GM18508 (cell line): ENCODE measurements at regions not wholly inside any gene's neighbourhood (a gene's known extent, or its start where the extent isn't known, plus 50 kb on each side); places are given as distances from the start of the nearest gene placed in this dataset.
"Not testable (repeated sequence)": the region's sequence is repeated elsewhere in the genome, so short reads cannot be mapped to it uniquely, and the experiment has no call there.

Source experiments
- ATAC-seq: cut with Tn5 transposase; IDR thresholded peaks from one replicate; pipeline ENCODE4 v1.9.1; 2021; ENCODE audit warnings: moderate number of reproducible peaks; ENCODE audit not compliant: insufficient read depth, unreplicated experiment

DNA sequence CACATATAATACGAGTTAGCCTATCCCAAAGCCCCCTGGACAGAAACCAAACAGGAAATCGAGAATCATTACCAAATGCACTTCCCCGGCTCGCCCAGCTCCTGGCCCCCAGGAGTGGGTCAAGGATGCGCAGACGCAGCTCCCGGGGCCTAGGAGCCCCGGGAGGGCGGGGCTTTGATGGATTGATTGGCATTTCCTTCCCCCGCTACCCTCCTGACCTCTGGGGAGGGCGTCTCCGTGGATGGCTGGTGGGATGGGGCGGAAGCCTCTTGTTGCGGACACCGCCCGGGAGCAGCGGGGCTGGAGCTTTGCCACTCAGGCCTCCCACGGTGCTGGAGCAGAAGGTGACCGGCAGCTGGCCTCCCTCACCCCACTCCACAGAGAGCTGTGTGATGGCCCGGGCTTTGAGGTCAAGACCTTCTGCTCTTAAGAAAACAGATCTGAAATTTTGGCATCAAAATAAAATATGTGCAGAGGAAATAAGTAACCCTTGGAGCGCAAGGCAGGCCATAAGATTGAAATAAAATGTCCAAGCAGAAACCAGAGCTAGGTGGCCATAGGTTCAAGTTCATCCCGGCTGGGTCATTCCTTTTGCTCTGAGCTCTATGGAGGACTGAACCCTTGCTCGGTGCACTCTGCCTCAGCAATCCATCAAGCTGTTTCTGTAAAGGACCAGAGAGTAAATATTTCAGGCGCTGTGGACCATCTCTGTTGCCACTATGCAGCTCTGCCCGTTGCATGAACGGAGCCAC lies 262.3 kb downstream of the SOX9 start:
- no peak for ATAC-seq

DNA sequence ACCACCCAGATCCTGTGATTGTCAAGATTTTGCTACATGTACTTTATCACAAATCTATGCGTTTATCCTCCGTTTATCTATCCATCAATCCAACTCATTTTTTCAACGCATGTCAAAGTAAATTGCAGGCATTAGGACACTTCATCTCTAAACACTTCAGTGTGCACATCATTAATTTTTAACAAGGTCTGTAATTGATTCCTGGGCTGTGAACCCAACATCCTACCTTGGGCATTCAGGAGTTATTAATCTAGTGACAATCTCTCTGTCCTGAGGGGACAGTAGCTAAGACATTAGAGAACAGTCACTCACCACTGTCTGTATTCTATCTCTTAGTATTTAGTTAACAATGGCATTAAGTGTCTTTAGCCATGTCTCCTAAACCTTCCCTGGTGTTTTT lies 264.7 kb downstream of the SOX9 start:
- no peak for ATAC-seq

GRCh38 chr17:72386173-72386572 lies 265.4 kb downstream of the SOX9 start:
- ATAC-seq: not testable (repeated sequence)

DNA sequence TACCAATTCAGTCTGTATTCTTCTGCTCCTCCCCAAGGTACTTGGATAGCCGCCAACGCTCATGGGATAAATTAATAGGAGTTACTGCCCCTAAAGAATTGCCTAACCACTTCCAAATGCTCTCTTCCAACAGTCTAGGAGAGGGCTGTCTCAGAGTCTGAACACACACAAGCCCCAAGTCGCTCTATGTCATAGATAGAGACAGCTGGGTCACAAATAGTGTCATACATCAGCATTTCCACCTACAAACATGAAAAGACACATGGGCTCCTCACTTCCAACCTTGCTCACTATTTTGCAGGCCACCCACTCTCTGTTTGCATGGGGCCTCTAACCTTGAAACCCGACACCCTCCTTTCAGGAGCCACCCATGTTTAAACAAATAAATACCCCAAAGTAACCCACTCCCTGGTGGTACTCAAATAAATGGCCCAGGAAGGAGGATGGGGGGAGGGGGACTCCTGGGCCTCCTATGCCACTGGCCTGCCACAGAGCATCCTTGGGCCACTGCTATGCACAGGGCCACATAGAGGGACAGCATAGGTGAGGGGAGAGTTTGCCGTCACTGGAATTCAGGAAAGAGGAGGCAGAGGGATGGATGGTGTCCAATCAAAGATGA lies 265.9 kb downstream of the SOX9 start:
- no peak for ATAC-seq

DNA sequence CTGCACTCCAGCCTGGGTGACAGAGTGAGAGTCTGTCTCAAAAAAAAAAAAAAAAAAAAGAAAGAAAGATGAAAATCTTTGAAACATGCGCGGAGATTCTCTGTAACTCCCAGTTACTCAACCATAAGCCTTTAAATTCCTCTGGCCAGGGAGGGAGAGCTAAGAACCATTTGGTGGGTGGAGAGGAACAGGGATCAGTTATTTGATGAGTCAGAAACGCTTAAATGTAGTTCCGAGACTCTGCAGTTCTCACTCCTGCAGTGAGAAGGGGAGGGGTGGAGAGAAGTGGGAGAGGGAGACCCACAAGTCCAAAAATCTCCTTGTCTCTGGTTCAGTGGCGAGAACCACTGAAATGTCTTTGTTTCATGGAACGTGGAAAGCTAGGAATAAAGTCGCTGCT lies 266.7 kb downstream of the SOX9 start:
- ATAC-seq: no peak

- no peak for ATAC-seq
Measured at GRCh38 chr17:72387969-72388368, 267.1 kb downstream of the SOX9 start.

GRCh38 chr17:72388765-72389473 lies 268.1 kb downstream of the SOX9 start:
- peak; percentile 81 for ATAC-seq

- no peak for ATAC-seq
Measured at GRCh38 chr17:72390675-72391508, 270.1 kb downstream of the SOX9 start.

DNA sequence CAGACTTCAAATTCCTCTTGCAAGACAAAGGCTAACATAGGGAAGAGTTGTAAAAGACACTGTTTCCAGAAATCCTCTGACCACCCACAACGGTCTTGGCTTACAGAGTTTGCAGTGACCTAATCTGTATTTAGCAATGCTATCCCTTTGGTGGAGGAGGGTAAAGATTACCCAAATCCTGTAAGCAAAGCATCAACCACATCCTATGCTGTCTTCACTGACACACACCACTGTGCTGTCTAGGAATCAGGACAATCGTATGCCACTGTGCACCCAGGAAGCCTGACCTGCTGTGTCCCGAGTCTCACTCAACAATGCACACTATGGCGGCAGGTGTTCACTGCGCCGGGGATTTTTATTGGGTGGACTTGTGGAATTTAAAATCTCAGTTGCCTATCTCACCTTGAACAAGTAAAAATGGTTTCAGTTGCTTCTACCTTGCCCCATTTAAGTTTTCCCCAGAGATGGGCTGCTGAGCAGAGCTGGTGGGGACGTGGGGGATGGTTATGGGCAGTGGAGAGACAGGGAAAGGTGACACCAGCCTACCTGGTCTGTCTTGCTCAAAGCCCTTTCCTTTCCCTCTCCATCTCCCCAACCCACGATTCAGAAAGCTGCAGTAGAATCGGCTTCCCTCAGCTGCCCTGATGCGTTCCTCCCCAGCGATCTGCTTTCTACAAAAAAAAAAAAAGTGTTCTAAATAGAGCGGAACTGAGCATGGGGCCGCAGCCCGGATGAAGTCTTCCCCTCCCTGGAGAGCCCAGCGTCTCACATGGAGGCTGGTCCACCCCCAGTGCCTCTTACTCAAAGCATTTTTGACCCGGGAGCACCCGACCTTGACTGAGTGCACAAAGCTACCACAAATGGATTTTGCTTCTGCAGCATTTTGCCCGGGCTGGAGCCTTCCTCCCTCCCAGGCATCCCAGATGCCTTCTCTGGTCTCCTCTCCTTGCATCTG lies 271.5 kb downstream of the SOX9 start:
- ATAC-seq: no peak

- no peak for ATAC-seq
Measured at GRCh38 chr17:72393553-72393952, 272.7 kb downstream of the SOX9 start.

DNA sequence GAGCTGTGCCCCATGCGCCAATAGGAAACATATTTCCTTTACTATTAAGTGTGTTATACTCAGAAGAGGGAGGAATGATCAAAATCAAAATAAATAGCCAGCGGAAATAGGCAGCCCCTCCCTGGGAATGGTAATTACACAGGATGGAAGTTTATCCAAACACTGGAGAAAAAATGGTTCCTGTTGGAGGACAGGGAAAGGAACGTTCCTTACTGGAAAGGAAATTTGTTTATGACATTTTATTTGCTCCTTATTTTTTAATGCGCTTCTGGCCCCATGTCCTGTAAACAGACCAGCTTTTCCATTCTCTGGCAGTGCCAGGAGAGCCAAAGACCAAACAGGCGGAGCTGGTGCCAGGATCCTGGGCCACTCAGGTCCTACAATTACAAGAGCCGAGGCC lies 273.7 kb downstream of the SOX9 start:
- ATAC-seq: no peak

- ATAC-seq: no peak
Measured at GRCh38 chr17:72396121-72396520, 275.3 kb downstream of the SOX9 start.

- ATAC-seq: no peak
Measured at GRCh38 chr17:72397223-72397667, 276.4 kb downstream of the SOX9 start.

- no peak for ATAC-seq
Measured at GRCh38 chr17:72397687-72398086, 276.9 kb downstream of the SOX9 start.

DNA sequence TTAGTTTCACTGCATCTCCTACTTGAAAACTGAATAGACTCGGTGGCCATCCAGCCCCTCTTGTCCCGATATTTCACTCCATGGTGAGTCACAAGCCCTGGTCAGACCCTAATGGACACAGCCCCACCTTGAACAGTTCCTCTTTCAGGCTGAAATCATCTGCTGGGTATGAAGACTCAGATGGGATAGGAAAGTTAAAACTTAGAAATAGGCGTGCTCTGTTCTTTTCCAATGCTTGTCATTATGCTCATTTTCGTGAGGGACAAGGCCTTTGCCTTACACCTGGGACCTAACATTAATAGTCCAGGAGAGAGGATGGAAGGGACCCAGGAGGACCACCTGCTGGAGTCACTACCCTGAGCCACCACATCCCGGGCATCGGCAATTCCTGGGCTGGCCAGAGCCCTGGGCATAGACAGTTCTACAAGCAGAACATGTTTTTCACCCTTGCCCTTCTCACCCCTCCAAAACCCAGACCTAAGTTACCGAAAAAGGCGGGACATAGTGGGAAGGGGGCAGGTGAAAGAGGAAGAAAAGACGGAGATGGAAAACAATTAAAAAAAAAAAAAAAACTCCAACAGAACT lies 278.3 kb downstream of the SOX9 start:
- no peak for ATAC-seq

- ATAC-seq: no peak
Measured at GRCh38 chr17:72399608-72400487, 279.0 kb downstream of the SOX9 start.

- ATAC-seq: no peak
Measured at GRCh38 chr17:72400488-72400827, 279.6 kb downstream of the SOX9 start.

- no peak for ATAC-seq
Measured at GRCh38 chr17:72400863-72401262, 280.0 kb downstream of the SOX9 start.
